ENCODE measurements at regions not wholly inside any gene's neighbourhood (a gene's known extent, or its start where the extent isn't known, plus 50 kb on each side); places are given as distances from the start of the nearest gene placed in this dataset.

- no peak for TF ChIP-seq CTCF (IDR thresholded peaks at IDR 0.05)
- Histone ChIP-seq H3K36me3 (no peaks in the 10 kb centered on the region), H3K27me3 (peaks cover 0 to 31% of the 10 kb centered on the region in 2 donors), H3K4me1 (no peaks in the 10 kb centered on the region), H3K9me3 (peaks cover 0 to 6% of the 10 kb centered on the region in 2 donors), H3K27ac (no peak overlapping the region), H3K4me3 (no peak overlapping the region)
- no peak for ATAC-seq
- intact Hi-C loops (cut with DNase I), result no loop called here
- no peak for DNase-seq
These were observed 78.5 kb upstream of the ADCY1 start for GRCh38 chr7:45495618-45496017.

GRCh38 chr7:45500257-45500656 lies 73.9 kb upstream of the ADCY1 start:
- peaks cover 0 to 24% of the 10 kb centered on the region in 2 donors for H3K27me3 ChIP-seq
- no peaks in the 10 kb centered on the region for H3K4me1 ChIP-seq
- H3K4me3 ChIP-seq, result no peak overlapping the region
- no peaks in the 10 kb centered on the region for H3K36me3 ChIP-seq
- H3K27ac ChIP-seq, result no peak overlapping the region
- peaks cover 0 to 21% of the 10 kb centered on the region in 2 donors for H3K9me3 ChIP-seq
- ATAC-seq (no peak), DNase-seq (no peak)
- intact Hi-C loops (cut with DNase I), result no loop called here
- no peak for TF ChIP-seq CTCF (IDR thresholded peaks at IDR 0.05)

- ATAC-seq, result no peak
- Histone ChIP-seq H3K27me3 (peaks cover 0 to 14% of the 10 kb centered on the region in 2 donors), H3K27ac (no peak overlapping the region), H3K36me3 (no peaks in the 10 kb centered on the region), H3K4me1 (no peaks in the 10 kb centered on the region), H3K4me3 (no peak overlapping the region), H3K9me3 (peaks cover 0 to 36% of the 10 kb centered on the region in 2 donors)
- no peak for DNase-seq
- no peak for TF ChIP-seq CTCF (IDR thresholded peaks at IDR 0.05)
- intact Hi-C loops (cut with DNase I), result no loop called here
These were observed 72.4 kb upstream of the ADCY1 start for GRCh38 chr7:45501791-45502190.

GRCh38 chr7:45506059-45506458 lies 68.1 kb upstream of the ADCY1 start:
- intact Hi-C loops (cut with DNase I), result no loop called here
- DNase-seq, result no peak

GRCh38 chr7:45509222-45509621 lies 64.9 kb upstream of the ADCY1 start:
- H3K9me3 ChIP-seq, result peaks cover 0 to 51% of the 10 kb centered on the region in 2 donors
- TF ChIP-seq CTCF (IDR thresholded peaks at IDR 0.05), result no peak
- H3K36me3 ChIP-seq, result no peaks in the 10 kb centered on the region
- H3K27me3 ChIP-seq, result no peaks in the 10 kb centered on the region
- no peaks in the 10 kb centered on the region for H3K4me1 ChIP-seq
- H3K4me3 ChIP-seq, result no peak overlapping the region
- intact Hi-C loops (cut with DNase I), result no loop called here
- H3K27ac ChIP-seq, result no peak overlapping the region
- DNase-seq, result no peak
- ATAC-seq, result no peak

More at GRCh38 chr7:45506059-45506458, 68.1 kb upstream of the ADCY1 start:
- Histone ChIP-seq H3K9me3 (peaks cover 0 to 62% of the 10 kb centered on the region in 2 donors), H3K27ac (no peak overlapping the region), H3K36me3 (no peaks in the 10 kb centered on the region), H3K4me1 (no peaks in the 10 kb centered on the region), H3K4me3 (no peak overlapping the region), H3K27me3 (no peaks in the 10 kb centered on the region)
- no peak for ATAC-seq
- no peak for TF ChIP-seq CTCF (IDR thresholded peaks at IDR 0.05)
